Pancreas (tissue), 10 donors: ENCODE measurements at regions not wholly inside any gene's neighbourhood (a gene's known extent, or its start where the extent isn't known, plus 50 kb on each side); places are given as distances from the start of the nearest gene placed in this dataset.

Experiments
- ATAC-seq, 4 donors: fragments of 200-7000 bp; cut with Tn5 transposase; one replicate each; pipeline versions ENCODE4 v1.8.0 to v1.9.1; 2020; ENCODE audit warnings: mild to moderate bottlenecking in 4 of 4, moderate library complexity in 4 of 4
- DNase-seq, 6 donors: peaks; one replicate each; pipeline ENCODE4 v3.0.0-alpha.2; 2020
- FAIRE-seq: peaks from 2 replicates; lab custom pipeline; 2012; peaks lifted over from hg19 to GRCh38; lab: Jason Lieb, UNC
- H3K27ac ChIP-seq, 4 donors: fragments of 200-600 bp; sonication (generic); 1 replicate in 3 of 4; 2 replicates in 1 of 4; pipeline versions ENCODE4 v1.5.0 to v1.8.0; 2020
- H3K27me3 ChIP-seq, 4 donors: fragments of 200-600 bp; one replicate each; pipeline ENCODE4 v1.8.0; 2021
- H3K36me3 ChIP-seq, 3 donors: fragments of 200-600 bp; sonication (generic) in 1 of 3; one replicate each; pipeline versions ENCODE4 v1.5.0 to v1.8.0; 2020 to 2021
- H3K4me1 ChIP-seq, 3 donors: fragments of 200-600 bp; one replicate each; pipeline ENCODE4 v1.8.0; 2021
- H3K4me3 ChIP-seq, 4 donors: fragments of 200-600 bp; sonication (generic) in 2 of 4; one replicate each; pipeline versions ENCODE4 v1.5.0 to v1.8.0; 2020 to 2021
- H3K9me3 ChIP-seq, 4 donors: fragments of 200-600 bp; one replicate each; pipeline ENCODE4 v1.8.0; 2021
- CTCF ChIP-seq, 4 donors: fragments of 200-600 bp; sonication (generic) in 3 of 4; IDR thresholded peaks; one replicate each; pipeline versions ENCODE4 v1.5.0 to v1.8.0; 2021; ENCODE audit warnings: antibody characterized with exemption in 4 of 4
- WGBS, 2 donors: extraction: QIAGEN DNeasy Blood & Tissue Kit; methylation state at CpG; one replicate each; pipeline ENCODE4 v1.1.7; 2013; 5-methylcytosine and 5-hydroxymethylcytosine counted together
- intact Hi-C, 3 donors: fragments of 100-400 bp; cut with DNase I; formaldehyde crosslinking; loops; one replicate each; pipeline versions ENCODE4 v1.11.1 to v1.14.2; 2022
- donor health status: healthy with polysubstance abuse.
- donor health status: DM: no; HTN: no; CAD: no; lungs with moderate emphysema.
- donor health status: DM: no; HTN: no; CAD: no.
- donor health status: control.
- donor health status: control.
- donor health status: Bipolar disorder and iron deficiency.
- donor health status: DM: yes; HTN: yes; CAD: no.
- donor health status: DM: no; HTN: no; CAD: no.
- donor health status: DM: no; HTN: no; CAD: no.
- donor health status: DM: yes; HTN: yes; CAD: no.

- TF ChIP-seq CTCF (IDR thresholded peaks at IDR 0.05), result no peak
- no peak overlapping the region for H3K4me3 ChIP-seq
- no peak overlapping the region for H3K27ac ChIP-seq
- DNase-seq (no peak), ATAC-seq (no peak), FAIRE-seq (no peak)
- no peaks in the 10 kb centered on the region for H3K27me3 ChIP-seq
- intact Hi-C loops, result no loop called here
- H3K4me1 ChIP-seq, result no peaks in the 10 kb centered on the region
- no peaks in the 10 kb centered on the region for H3K36me3 ChIP-seq
- WGBS, 2 donors, result 84 to 90% methylated on average over 5 of the region's 5 CpGs
- no peaks in the 10 kb centered on the region for H3K9me3 ChIP-seq
Measured at GRCh38 chr3:10575601-10576160, 70.3 kb upstream of the ATP2B2 start.

- intact Hi-C loops, result no loop called here
- TF ChIP-seq CTCF (IDR thresholded peaks at IDR 0.05), result no peak
- no peak for FAIRE-seq
- no peak for DNase-seq
- 60 to 70% methylated on average over 7 of the region's 7 CpGs for WGBS, 2 donors
- no peak for ATAC-seq
- Histone ChIP-seq H3K36me3 (no peaks in the 10 kb centered on the region), H3K9me3 (no peaks in the 10 kb centered on the region), H3K27ac (no peak overlapping the region), H3K27me3 (no peaks in the 10 kb centered on the region), H3K4me3 (no peak overlapping the region), H3K4me1 (no peaks in the 10 kb centered on the region)
Measured at GRCh38 chr3:10577486-10577885, 72.1 kb upstream of the ATP2B2 start.

- ATAC-seq (no peak), FAIRE-seq (no peak), DNase-seq (no peak)
- WGBS, 2 donors, result 69 to 71% methylated on average over 8 of the region's 8 CpGs
- Histone ChIP-seq H3K36me3 (no peaks in the 10 kb centered on the region), H3K27me3 (no peaks in the 10 kb centered on the region), H3K9me3 (no peaks in the 10 kb centered on the region), H3K27ac (no peak overlapping the region), H3K4me1 (no peaks in the 10 kb centered on the region), H3K4me3 (no peak overlapping the region)
- intact Hi-C loops, result no loop called here
- TF ChIP-seq CTCF (IDR thresholded peaks at IDR 0.05), result no peak
Measured at GRCh38 chr3:10580426-10580825, 75.0 kb upstream of the ATP2B2 start.

GRCh38 chr3:10581251-10581650 is 75.9 kb upstream of the ATP2B2 start:
- TF ChIP-seq CTCF (IDR thresholded peaks at IDR 0.05), result no peak
- ATAC-seq (no peak), DNase-seq (no peak), FAIRE-seq (no peak)
- WGBS, 2 donors, result 66 to 70% methylated on average over 5 of the region's 5 CpGs
- Histone ChIP-seq H3K36me3 (no peaks in the 10 kb centered on the region), H3K4me3 (no peak overlapping the region), H3K4me1 (no peaks in the 10 kb centered on the region), H3K27me3 (no peaks in the 10 kb centered on the region), H3K9me3 (no peaks in the 10 kb centered on the region), H3K27ac (no peak overlapping the region)
- intact Hi-C loops, result no loop called here

- Histone ChIP-seq H3K4me1 (no peaks in the 10 kb centered on the region), H3K27me3 (no peaks in the 10 kb centered on the region), H3K4me3 (no peak overlapping the region), H3K27ac (no peak overlapping the region), H3K9me3 (no peaks in the 10 kb centered on the region), H3K36me3 (no peaks in the 10 kb centered on the region)
- ATAC-seq (no peak), FAIRE-seq (no peak), DNase-seq (no peak)
- 42 to 49% methylated on average over 8 of the region's 8 CpGs for WGBS, 2 donors
- intact Hi-C loops, result no loop called here
- no peak for TF ChIP-seq CTCF (IDR thresholded peaks at IDR 0.05)
Measured at GRCh38 chr3:10581716-10582115, 76.3 kb upstream of the ATP2B2 start.
